ENCODE measurements at regions not wholly inside any gene's neighbourhood (a gene's known extent, or its start where the extent isn't known, plus 50 kb on each side); places are given as distances from the start of the nearest gene placed in this dataset.
"Not testable (repeated sequence)": the region's sequence is repeated elsewhere in the genome, so short reads cannot be mapped to it uniquely, and the experiment has no call there.

DNA sequence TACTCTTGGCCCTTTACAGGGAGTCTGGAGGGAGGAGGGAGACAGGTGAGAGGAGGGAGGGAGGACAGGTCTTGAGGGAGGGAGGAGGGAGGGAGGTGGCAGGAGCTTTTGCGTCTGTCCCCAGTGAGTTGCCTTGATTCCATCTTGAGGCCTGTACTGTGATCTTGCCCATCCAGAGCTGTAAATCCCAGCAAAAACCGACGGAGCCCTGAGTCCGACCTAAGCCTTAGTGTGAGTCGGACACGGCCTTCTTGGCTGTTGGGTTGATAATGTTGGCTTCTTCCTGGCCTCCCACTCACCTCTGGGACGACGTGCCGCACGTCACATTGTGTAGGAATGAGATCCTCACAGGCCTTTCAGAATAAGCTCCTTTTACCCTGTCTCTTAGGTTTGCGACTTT, 72.5 kb downstream of the RGS12 start:
- no peak for DNase-seq (ENCODE audit: low spot score)

DNA sequence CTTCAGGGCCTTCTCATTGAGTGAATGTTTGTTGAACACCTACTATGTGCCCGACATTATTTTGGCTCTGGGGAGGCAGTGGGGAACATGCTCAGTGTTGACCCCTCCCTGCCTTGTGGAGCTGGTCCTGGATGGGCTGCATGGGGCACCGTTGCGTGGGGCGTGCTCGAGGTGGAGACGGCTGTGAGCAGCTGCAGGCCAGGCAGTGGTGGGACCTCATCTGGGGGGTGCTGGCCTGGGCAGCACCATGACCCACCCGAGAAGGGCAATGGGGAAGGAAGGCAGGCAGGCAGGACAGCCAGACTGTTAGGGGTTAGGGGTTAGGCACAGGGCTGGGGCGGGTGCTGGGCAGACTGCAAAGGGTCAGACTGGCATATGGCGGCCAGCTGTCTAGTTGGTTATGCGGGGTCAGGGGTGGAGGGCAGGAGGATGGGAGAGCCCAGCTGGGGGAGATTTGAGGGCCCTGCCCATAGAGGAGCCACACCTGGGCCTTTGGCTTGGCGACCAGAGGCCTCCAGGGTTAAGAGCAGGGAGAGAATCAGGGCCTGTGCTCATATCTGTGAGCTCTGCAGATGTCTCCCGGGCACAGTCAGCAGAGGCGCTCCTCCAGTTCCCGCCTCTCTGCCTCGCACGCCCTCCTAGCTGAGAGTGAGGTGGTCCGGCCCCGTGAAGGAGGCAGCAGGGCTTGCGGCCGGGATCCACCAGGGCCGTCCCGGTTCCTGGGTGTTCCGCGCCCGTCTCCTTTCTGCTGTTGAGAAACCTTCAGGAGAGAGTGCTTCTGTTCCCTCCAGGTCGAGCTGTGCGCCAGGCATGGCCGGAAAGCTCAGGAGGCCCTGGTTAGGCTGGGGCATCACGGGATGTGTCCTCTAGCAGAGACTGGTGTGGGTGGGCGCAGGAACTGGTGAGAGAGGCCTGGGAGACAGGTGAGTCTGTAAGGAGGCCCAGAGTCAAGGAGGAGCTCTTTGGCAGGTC, 73.3 kb downstream of the RGS12 start:
- DNase-seq (ENCODE audit: low spot score), result no peak

DNA sequence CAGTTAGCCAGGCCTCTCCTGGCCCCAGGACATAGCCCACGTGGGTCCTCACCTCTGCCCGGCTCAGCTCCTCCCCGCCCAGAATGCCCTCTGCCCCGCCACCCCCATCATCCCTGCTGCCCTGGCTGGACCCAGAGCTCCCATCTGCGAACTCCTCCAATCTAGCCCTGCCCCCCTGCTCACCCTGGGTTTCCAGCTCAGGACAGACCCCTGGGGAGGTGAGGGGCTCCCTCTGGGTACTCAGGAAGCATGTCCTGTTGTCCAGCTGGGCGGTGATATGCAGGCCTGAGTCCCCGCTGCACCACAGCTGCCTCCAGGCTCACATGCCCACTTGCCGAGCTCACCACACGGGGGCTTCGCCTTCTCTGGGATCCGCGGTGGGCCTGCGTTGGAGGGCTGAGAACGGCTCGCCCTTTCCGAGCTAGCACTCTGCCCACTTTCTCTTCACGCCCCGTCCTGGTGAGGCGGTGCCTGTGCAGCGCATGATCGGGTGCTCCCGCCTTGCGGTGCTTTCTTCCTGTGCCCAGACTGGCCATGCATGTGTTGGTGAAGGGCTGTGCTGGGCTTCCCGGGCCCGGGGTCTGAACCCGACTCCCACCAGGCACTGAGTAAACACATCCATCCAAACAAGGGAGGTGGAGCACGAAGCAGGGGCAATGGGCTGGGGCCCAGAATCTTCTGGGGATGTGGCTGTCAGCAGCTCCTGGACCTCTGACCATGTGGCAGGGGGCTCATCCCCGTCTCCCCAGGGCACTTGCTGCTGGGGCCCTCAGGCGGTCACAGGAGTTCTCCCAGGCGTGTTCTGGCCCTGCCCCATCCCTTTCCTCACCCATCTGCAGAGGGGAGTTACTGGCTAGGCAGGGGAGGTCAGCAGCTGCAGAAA, 74.3 kb downstream of the RGS12 start:
- DNase-seq (ENCODE audit: low spot score), result no peak

DNA sequence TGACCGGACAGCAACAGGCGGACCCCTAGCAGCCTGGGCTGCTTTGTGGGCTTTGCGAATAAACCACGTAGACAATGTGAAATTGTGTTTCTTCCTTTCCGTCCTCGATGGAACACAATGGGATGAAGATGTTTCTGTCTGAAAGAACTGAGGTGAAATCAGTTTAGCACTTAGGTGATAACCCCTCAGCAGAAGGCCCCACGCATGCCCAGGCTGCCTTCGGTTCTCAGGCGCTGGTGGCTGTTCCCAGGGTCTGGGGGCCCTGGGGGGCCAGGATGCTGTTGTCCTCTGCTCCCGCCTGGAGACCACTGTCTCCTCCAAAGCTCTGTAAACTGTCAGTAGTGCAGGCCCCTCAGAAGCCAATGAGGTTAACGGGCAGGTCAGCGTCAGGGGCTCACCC, 73.9 kb upstream of the HGFAC start:
- no peak for DNase-seq (ENCODE audit: low spot score)

DNA sequence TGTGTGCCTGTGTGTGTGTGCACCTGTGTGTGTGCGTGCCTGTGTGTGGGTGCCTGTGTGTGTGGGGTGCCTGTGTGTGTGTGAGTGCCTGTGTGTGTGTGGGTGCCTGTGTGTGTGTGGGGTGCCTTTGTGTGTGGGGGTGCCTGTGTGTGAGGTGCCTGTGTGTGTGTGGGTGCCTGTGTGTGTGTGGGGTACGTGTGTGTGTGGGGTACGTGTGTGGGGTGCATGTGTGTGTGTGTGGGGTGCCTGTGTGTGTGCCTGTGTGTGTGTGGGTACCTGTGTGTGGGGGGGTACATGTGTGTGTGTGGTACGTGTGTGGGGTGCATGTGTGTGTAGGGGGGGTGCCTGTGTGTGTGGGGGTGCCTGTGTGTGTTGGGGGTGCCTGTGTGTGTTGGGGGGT, 73.4 kb upstream of the HGFAC start:
- no peak for DNase-seq (ENCODE audit: low spot score)

DNA sequence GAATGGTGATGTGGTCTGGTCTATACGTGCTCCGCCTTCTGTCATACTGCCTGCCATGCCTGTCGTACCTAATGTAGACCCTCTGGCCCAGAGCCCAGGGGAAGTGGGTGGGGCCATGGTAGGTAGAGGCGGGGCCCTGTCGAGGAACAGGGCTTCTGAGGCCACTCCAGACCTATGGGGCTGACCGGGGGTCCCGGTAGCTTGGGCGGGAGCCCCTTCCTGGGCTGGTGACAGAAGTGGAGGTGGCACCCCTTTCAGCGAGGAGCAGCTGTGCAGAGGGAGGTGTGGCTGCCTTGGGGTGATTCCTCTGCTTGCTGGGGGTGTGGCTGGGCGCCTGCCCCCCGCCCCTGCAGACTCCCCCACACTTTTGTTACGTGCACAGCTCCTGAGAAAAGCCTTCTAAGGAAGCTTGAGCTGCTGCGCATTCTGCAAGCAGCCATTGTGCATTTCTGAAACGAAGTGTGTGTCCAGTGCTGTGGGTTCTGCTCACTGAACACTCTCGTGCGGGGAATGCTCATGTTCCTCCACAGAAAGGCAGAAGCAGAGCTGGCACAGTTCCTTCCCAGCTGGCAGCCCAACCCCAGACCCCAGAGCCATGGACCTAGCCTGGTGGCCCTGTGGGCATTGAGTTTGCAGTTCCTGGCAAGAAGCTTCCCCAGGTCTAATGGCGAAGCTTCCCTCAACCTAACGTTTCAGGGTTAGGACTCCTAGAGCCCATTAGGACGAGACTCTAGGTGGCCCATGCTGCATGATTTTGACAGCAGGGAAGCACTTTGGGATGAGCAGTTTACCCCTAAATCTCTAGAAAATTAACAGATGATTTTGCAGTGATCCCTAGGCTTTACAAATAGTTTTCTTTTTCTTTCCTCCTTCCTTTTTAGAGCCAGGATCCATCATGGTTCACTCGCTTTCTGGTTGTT, 72.7 kb upstream of the HGFAC start:
- peak; percentile 13 for DNase-seq (ENCODE audit: low spot score)

DNA sequence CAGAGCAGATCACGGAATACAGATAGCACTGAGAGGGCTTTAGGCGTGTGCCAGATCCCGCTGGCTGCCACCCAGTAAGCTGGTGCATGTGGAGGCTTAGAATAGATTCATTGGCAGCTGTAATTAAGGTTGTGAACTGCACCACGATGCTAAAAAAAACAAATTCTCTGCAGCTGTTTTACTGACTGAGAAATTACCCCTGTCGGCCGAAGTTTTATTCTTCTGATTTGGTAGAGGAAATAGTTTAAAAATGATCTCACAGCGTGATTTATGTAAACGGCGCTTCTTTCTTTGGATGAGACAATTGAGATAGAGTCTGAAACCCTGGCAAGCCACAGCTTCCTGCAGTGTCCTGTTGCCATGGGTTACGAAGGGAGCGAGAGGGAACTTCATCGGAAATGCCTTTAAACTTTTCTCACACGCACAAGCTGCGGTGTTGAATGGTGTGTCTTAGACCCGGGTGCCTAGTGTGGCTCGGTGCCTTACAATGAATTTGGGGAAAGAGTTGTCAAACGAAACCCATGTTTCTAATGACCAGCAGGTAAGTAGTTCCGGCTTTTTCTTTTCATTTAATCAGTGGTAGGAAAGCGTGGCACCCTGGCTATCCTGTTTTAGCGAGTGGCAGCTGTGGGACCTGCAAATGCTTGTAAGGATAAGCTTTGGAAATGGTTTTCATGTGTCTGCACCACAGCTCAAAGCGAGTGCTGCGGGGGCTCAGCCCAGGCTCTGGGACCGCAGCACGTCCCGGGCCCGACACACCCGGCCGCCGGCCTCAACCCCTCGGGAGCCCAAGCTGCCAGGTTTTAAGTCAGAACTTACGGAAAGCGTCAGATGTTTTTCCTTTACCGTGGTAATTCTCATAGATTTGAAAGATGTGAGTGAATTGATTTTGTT, 71.7 kb upstream of the HGFAC start:
- DNase-seq (ENCODE audit: low spot score), result peak; percentile 61

DNA sequence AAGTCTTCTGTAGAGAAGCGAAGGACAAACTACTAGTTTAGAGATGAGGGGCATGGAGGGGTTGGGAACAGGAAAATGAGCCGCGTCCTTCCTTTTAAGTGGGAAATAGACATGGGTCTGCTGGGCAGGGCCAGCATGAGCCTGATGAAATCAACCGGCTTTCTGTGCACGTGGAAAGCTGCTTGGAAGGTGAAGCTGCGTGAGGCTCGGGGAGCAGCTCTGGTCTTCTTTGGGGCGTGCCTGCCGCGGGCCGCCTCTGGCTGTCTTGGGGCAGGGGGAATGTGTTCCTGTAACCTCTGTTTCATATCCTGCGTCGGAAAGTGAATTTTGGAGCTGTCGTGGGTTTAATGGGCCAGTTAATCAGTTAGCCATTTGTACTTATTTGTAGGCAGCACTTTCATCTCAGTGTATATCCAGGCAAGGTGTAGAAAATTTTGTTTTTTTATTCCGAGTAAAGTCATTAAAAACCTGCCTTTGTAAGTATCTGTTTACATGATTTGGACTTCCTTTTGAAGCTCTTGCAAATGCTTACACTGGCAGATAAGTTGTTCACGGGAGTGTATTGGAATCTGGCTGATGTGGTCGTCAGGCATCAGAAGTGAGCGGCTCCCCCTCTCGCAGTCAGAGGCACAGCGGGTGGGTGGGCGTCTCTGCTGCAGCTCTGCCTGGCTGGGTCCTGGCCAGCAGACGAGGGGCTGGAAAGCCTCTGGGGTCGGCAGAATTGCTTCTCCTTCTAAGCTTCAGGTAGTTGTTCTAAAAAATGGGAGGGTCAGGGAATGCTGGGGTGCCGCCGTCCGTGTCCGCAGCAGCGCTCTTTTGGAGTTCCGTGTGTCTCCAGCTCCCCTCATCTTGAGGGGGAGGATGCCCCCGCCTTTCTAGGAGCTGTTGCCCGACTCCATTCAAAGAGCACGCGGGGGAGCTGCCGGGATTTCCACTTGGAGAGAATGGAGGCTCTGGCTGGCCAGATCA, 70.5 kb upstream of the HGFAC start:
- DNase-seq (ENCODE audit: low spot score), result no peak

DNA sequence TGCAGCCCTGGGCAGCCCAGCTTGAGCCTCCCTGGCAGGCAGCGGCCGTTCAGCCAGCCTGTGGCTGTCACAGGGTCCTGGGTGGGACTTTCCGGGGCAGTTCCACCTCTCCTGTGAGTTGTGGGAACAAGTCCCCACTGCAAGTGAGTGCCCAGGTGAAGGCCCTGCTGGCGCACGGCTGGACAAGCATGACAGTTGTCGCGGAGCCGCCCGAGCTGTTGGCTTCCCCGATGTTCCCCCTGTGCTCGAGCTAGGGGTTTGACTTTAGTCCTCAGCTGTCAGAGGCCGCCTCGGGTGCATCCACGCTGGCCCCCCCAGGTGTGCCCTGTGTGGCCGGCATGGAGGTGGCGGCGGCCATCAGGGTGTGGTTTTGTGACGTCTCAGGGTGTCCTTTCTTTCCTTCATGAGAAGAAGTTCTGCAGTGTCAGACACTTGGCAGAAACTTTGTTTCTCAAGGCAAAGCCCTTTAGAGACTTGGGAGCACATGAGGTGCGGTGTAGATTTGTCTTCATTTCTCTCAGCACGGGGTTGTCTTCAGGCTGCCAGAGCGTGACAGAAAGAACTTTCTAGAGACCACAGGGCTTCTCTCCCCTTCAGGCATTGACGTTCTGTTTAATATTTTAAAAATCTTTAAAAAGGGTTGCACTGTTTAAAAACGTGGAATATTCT, 69.4 kb upstream of the HGFAC start:
- no peak for DNase-seq (ENCODE audit: low spot score)

DNA sequence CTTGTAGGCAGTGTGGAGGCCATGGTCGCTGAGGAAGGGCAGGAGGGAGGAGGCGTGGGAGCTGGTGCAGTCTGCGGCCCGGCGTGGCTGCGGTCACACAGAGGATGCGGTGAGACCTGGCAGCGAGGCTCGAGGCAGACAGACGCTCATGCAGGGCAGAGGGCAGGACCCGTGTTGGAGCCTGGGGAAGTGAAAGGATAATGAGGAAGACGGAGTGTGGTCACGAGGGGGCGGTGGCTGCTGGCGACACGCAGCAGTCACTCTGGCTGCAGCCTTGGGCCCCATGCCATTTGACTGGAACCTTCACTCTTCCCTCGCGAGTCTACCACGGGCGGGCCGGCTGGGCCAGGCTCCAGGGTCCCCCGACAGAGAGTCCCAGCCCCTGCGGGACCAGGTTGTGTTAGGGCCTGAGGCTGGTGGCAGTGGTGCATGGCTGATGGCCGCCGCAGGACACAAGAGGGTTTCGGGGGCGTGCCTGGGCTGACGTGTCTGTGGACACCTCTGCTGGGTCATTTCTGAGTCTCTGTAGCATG, 68.8 kb upstream of the HGFAC start:
- DNase-seq (ENCODE audit: low spot score), result no peak

DNA sequence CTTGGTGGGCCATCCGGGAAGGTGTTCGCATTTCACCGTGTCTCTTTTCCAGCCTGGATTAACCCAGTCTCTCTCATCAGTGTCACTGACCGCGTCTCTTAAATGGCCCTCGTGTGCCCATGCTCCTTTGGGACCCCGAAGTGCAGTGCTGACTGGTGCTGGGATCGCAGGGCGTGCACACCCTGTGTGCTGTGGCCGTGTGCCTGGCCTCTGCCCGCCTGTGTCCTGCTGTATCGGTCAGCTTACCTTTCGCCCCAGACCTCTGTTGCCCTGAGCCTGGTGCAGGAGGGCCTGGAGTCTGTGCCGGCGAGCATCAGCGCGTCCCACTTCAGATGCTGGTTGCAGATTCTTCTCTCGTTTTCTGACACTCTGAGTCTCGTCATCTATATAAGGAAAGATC, 68.3 kb upstream of the HGFAC start:
- no peak for DNase-seq (ENCODE audit: low spot score)

DNA sequence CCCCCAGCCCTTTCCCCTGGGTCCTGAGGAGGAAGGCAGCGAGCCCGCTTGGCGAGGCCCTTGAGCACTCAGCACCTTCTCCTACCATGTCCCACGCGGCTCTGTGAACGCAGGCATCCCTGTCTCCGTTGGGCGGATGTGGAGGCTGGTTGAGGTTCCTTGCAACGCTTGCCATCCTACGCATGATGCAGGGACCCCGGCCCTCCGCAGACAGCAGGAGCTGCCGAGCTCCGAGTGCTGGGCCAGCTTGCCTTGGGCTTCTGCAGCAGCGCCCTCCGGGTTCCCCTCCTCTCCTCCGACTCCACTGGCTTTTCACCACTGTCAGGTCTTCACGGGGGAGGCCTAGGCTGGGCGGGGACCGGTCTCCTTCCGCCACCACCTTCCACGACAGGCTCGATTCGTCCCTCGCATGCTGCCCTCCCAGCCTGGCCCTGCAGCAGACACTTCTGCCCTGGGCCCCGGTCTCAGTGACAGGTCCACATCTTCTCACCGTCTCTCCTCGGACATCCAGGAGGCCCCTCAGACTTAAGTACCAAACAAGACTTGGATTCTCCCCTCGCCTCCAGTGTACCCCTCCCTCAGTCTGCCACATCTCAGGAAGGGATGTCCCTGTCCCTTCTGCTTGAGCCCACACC, 67.6 kb upstream of the HGFAC start:
- no peak for DNase-seq (ENCODE audit: low spot score)

DNA sequence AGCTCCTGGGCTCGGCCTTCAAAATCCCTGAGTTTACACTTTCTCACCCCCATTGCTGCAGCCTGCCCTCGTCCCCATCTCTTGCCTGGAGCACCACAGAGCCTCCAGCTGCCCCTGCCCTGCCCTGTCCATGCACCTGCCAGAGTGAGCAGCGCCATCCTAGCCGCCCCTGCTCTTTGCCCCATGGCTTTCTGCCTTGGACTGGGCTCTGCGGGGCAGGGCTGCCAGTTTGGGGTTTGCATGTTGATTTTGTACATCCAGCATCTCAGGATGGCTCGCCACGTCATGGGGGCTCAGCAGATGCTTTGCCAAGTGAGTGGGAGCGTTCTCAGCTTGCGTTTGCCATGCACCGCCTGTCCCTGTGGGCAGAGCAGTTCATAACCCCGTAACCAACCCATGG, 67.1 kb upstream of the HGFAC start:
- DNase-seq (ENCODE audit: low spot score), result no peak

DNA sequence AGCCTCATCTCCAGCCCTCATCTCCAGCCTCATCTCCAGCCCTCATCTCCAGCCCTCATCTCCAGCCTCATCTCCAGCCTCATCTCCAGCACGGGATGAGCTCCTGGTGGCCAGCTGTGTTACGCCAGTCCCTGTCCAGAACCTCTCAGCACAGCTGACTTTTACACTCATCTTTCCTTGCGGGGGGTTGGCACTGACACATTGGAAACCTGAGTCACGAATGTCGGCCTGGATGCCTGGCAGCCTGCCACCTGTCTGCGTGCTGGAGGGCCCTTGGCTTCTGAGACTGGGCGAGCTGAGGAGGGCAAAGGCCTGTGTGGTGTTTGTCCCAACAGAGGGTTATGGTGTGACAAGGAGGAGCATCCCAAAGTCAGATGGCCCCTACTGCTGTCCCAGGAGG, 66.1 kb upstream of the HGFAC start:
- DNase-seq (ENCODE audit: low spot score), result no peak

DNA sequence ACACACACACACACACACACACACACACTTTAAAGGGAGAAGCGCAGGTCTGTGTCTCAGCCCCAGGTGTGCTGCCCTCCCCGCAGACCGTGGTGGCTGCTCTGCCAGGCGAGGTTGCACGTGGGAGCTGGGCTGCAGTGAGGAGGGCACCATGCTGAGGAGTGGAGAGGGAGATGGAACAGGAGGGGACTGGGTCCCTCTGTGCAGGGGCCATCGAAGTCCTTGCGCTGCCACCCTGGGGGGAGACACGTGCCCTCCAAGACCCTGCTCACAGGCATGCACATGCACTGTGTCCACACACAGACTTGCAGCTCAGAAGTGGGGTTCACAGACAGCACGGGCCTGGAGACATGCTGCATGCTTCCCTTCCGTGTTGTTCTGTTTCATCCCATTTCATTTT, 65.5 kb upstream of the HGFAC start:
- no peak for DNase-seq (ENCODE audit: low spot score)

DNA sequence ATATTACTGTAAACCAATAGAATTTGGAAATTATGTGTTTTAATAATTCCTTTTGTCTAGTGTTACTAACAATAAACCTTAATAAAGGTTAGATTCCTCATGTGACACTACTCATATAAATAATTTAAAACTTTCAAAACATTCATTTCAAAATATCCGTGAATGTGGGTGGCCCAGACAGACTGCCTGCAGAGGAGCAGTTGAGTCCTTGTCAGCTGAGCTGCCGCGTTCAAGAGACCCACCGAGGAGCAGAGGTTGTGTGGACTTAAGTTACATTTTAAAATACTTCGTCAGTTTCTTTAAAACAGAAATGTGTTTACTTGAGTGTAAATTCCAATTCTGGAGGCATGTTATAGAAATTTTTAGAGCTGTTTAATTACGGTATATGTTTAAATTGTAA, 64.2 kb upstream of the HGFAC start:
- DNase-seq (ENCODE audit: low spot score), result no peak

DNA sequence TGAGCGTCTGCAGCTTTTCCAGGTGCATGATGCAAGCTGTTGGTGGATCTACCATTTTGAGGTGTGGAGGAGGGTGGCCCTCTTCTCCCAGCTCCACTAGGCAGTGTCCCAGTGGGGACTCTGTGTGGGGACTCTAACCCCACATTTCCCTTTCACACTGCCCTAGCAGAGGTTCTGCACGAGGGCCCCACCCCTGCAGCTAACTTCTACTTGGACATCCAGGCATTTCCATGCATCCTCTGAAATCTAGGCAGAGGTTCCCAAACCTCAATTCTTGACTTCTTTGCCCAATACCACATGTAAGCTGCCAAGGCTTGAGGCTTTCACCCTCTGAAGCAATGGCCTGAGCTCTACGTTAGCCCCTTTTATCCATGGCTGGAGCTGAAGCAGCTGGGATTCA, 61.4 kb upstream of the HGFAC start:
- DNase-seq (ENCODE audit: low spot score), result not testable (repeated sequence)

DNA sequence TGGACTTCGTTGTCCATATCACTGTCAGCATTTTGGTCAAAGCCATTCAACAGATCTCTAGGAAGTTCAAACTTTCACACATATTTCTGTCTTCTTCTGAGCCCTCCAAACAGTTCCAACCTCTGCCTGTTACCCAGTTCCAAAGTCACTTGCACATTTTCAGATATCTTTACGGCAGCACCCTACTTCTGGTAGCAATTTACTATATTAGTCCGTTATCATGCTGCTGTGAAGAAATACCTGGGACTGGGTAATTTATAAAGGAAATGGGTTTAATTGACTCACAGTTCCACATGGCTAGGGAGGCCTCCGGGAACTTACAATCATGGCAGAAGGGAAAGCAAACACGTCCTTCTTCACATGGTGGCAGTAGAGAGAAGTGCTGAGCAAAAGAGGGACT, 60.6 kb upstream of the HGFAC start:
- not testable (repeated sequence) for DNase-seq (ENCODE audit: low spot score)
